SU-DHL-6 (cell line): ENCODE measurements at regions not wholly inside any gene's neighbourhood (a gene's known extent, or its start where the extent isn't known, plus 50 kb on each side); places are given as distances from the start of the nearest gene placed in this dataset.

Experiments
- H2AFZ ChIP-seq: fragments of 200-600 bp; sonication (generic); 2 replicates; pipeline ENCODE4 v1.6.1; 2014; ENCODE audit warnings: low read depth, mild to moderate bottlenecking, moderate library complexity, mixed read lengths, antibody characterized with exemption, low read length; ENCODE audit not compliant: severe bottlenecking
- H3F3A ChIP-seq: fragments of 200-600 bp; shearing (Covaris generic); 2 replicates; pipeline ENCODE4 v1.6.0; 2016; ENCODE audit warnings: antibody characterized with exemption, mild to moderate bottlenecking; ENCODE audit not compliant: insufficient read depth
- H3K27ac ChIP-seq: fragments of 200-600 bp; sonication (generic); 2 replicates; pipeline ENCODE4 v1.5.1; 2016; ENCODE audit warnings: low read depth, mild to moderate bottlenecking, low read length, moderate library complexity, mixed read lengths
- H3K27me3 ChIP-seq: fragments of 200-600 bp; sonication (generic), shearing (Covaris generic); 2 replicates; pipeline ENCODE4 v1.6.0; 2014; ENCODE audit warnings: mild to moderate bottlenecking, low read length
- H3K36me3 ChIP-seq: fragments of 200-600 bp; sonication (generic); 2 replicates; pipeline ENCODE4 v1.6.1; 2014; ENCODE audit warnings: mild to moderate bottlenecking, low read length, mixed read lengths
- H3K4me2 ChIP-seq: fragments of 300-600, 200-600 bp; shearing (Covaris generic), sonication (generic); 2 replicates; pipeline ENCODE4 v1.6.0; 2014; ENCODE audit warnings: low read length, low read depth, mild to moderate bottlenecking; ENCODE audit not compliant: poor library complexity, severe bottlenecking
- H3K4me3 ChIP-seq: fragments of 200-600 bp; sonication (generic); 2 replicates; pipeline ENCODE4 v1.5.1; 2014; ENCODE audit warnings: antibody characterized with exemption, low read length, mild to moderate bottlenecking, mixed read lengths; ENCODE audit not compliant: insufficient read depth, poor library complexity, severe bottlenecking
- H3K79me2 ChIP-seq: fragments of 200-600 bp; sonication (generic); 2 replicates; pipeline ENCODE4 v1.6.1; 2014; ENCODE audit warnings: mild to moderate bottlenecking, low read length, moderate library complexity; ENCODE audit not compliant: insufficient read depth
- H3K9ac ChIP-seq: fragments of 200-600 bp; sonication (generic); 2 replicates; pipeline ENCODE4 v1.7.0; 2014; ENCODE audit warnings: mild to moderate bottlenecking, low read length
- H3K9me2 ChIP-seq: fragments of 200-600 bp; sonication (generic); replicated peaks from 2 replicates; pipeline ENCODE4 v1.6.1; 2014; ENCODE audit warnings: low read length; ENCODE audit not compliant: insufficient read depth
- H3K9me3 ChIP-seq: fragments of 200-600 bp; sonication (generic); 2 replicates; pipeline ENCODE4 v1.6.1; 2014; ENCODE audit warnings: low read length, mixed read lengths; ENCODE audit not compliant: insufficient read depth
- H4K20me1 ChIP-seq: fragments of 200-600 bp; sonication (generic); 2 replicates; pipeline ENCODE4 v1.6.1; 2014; ENCODE audit warnings: low read depth, mild to moderate bottlenecking, antibody characterized with exemption, low read length, moderate library complexity, mixed read lengths
- CTCF ChIP-seq: fragments of 200-600 bp; sonication (generic); IDR thresholded peaks from one replicate; pipeline ENCODE4 v1.5.1; 2017; ENCODE audit warnings: antibody characterized with exemption, mild to moderate bottlenecking, low read length, moderate library complexity; ENCODE audit not compliant: insufficient read depth, poor library complexity, severe bottlenecking
- EZH2phosphoT487 ChIP-seq: fragments of 200-600 bp; sonication (generic), shearing (Covaris generic); conservative IDR thresholded peaks from 2 replicates; pipeline ENCODE4 v1.6.1; 2018; ENCODE audit warnings: mild to moderate bottlenecking, antibody characterized with exemption, low read length, moderate library complexity, mixed read lengths

GRCh38 chr11:127288926-127289325 is 288.4 kb upstream of the KIRREL3 start:
- TF ChIP-seq EZH2phosphoT487: no peak
- no peaks in the 10 kb centered on the region for H3K79me2 ChIP-seq
- no peaks in the 10 kb centered on the region for H3K36me3 ChIP-seq
- no peaks in the 10 kb centered on the region for H4K20me1 ChIP-seq
- H3F3A ChIP-seq: no peaks in the 10 kb centered on the region
- H3K9me3 ChIP-seq: no peaks in the 10 kb centered on the region
- no peak overlapping the region for H3K4me2 ChIP-seq
- no peak overlapping the region for H3K9ac ChIP-seq
- H3K27me3 ChIP-seq: no peaks in the 10 kb centered on the region
- no peak overlapping the region for H3K27ac ChIP-seq
- H3K4me3 ChIP-seq: no peak overlapping the region
- H3K9me2 ChIP-seq: no peaks in the 10 kb centered on the region
- H2AFZ ChIP-seq: no peak overlapping the region

- Histone ChIP-seq H2AFZ (no peak overlapping the region), H3F3A (no peaks in the 10 kb centered on the region), H3K36me3 (no peaks in the 10 kb centered on the region), H3K9me3 (no peaks in the 10 kb centered on the region), H3K27ac (no peak overlapping the region), H3K27me3 (no peaks in the 10 kb centered on the region), H3K9me2 (no peaks in the 10 kb centered on the region), H3K4me2 (no peak overlapping the region), H3K4me3 (no peak overlapping the region), H4K20me1 (no peaks in the 10 kb centered on the region), H3K79me2 (no peaks in the 10 kb centered on the region), H3K9ac (no peak overlapping the region)
- TF ChIP-seq CTCF (no peak), EZH2phosphoT487 (no peak)
Measured at GRCh38 chr11:127281534-127281933, 281.0 kb upstream of the KIRREL3 start.

- no peaks in the 10 kb centered on the region for H3K79me2 ChIP-seq
- no peak overlapping the region for H3K4me3 ChIP-seq
- H3F3A ChIP-seq: no peaks in the 10 kb centered on the region
- no peak overlapping the region for H3K4me2 ChIP-seq
- no peaks in the 10 kb centered on the region for H3K36me3 ChIP-seq
- H3K9me2 ChIP-seq: no peaks in the 10 kb centered on the region
- no peaks in the 10 kb centered on the region for H3K9me3 ChIP-seq
- no peak overlapping the region for H3K9ac ChIP-seq
- H4K20me1 ChIP-seq: no peaks in the 10 kb centered on the region
- H2AFZ ChIP-seq: no peak overlapping the region
- H3K27me3 ChIP-seq: no peaks in the 10 kb centered on the region
- no peak overlapping the region for H3K27ac ChIP-seq
- TF ChIP-seq CTCF: no peak
- TF ChIP-seq EZH2phosphoT487: no peak
Measured at GRCh38 chr11:127275774-127276173, 275.2 kb upstream of the KIRREL3 start.

DNA sequence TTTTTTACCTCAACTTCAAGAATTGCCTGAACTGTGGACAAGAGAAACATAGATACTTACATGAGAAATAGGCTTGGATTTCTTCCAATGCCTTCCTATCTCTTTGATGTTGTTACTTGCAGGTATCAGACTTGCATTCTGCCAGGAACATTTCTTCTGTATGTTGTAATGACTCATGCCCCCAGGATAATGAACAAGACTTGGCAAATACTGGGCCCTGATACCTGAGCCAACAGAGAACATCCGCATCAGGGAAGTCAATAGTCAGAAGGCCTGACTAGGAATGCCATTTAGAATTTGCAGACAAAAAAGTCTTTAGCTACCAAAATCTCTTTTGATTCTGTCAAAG is 273.7 kb upstream of the KIRREL3 start:
- no peak overlapping the region for H3K9ac ChIP-seq
- H4K20me1 ChIP-seq: no peaks in the 10 kb centered on the region
- TF ChIP-seq CTCF: no peak
- no peak for TF ChIP-seq EZH2phosphoT487
- H2AFZ ChIP-seq: no peak overlapping the region
- no peak overlapping the region for H3K27ac ChIP-seq
- H3K4me3 ChIP-seq: no peak overlapping the region
- H3K79me2 ChIP-seq: no peaks in the 10 kb centered on the region
- no peaks in the 10 kb centered on the region for H3K27me3 ChIP-seq
- H3K9me3 ChIP-seq: no peaks in the 10 kb centered on the region
- H3F3A ChIP-seq: no peaks in the 10 kb centered on the region
- no peaks in the 10 kb centered on the region for H3K36me3 ChIP-seq
- H3K9me2 ChIP-seq: no peaks in the 10 kb centered on the region
- H3K4me2 ChIP-seq: no peak overlapping the region
